K562 (cell line): ENCODE measurements at regions not wholly inside any gene's neighbourhood (a gene's known extent, or its start where the extent isn't known, plus 50 kb on each side); places are given as distances from the start of the nearest gene placed in this dataset.
A peak's percentile ranks its signal among the peaks of the same experiment; 100 is the strongest.

Source experiments
- C11orf30 ChIP-seq: fragments of 450-650 bp; IDR thresholded peaks from 2 replicates; pipeline ENCODE4 v1.6.1; 2016; ENCODE audit warnings: low read depth, mild to moderate bottlenecking
- FIP1L1 ChIP-seq: fragments of 200-400 bp; formaldehyde crosslinking; IDR thresholded peaks from 2 replicates; pipeline ENCODE4 v1.6.1; 2018; ENCODE audit warnings: mild to moderate bottlenecking, low read depth, low read length; ENCODE audit not compliant: poor library complexity, severe bottlenecking
- GMEB1 ChIP-seq: fragments of 250-450 bp; sonication (Bioruptor Pico); IDR thresholded peaks from 2 replicates; pipeline ENCODE4 v1.4.0; 2020; ENCODE audit warnings: mild to moderate bottlenecking
- MAFG ChIP-seq: fragments of 450-650 bp; conservative IDR thresholded peaks from 2 replicates; pipeline ENCODE4 v1.6.1; 2016; ENCODE audit warnings: missing genetic modification characterization, missing compliant biosample characterization
- MCM7 ChIP-seq, 2 experiments: fragments of 450-650 bp; IDR thresholded peaks; 2 replicates each; pipeline ENCODE4 v1.6.1; 2016 to 2018
- MEF2A ChIP-seq: IDR thresholded peaks from 2 replicates; pipeline ENCODE4 v1.6.1; 2011; ENCODE audit warnings: low read depth, mild to moderate bottlenecking, low read length, moderate library complexity; ENCODE audit not compliant: control insufficient read depth
- MIER1 ChIP-seq: fragments of 450-650 bp; IDR thresholded peaks from 2 replicates; pipeline ENCODE4 v1.6.1; 2016; ENCODE audit warnings: antibody characterized with exemption, mild to moderate bottlenecking, low read depth
- NFE2 ChIP-seq: IDR thresholded peaks from 2 replicates; pipeline ENCODE4 v1.6.1; 2014; ENCODE audit warnings: antibody characterized with exemption, low read depth
- NUFIP1 ChIP-seq: fragments of 450-650 bp; IDR thresholded peaks from 2 replicates; pipeline ENCODE4 v1.6.1; 2018; ENCODE audit not compliant: partially characterized antibody
- ZFX ChIP-seq: sonication (generic); formaldehyde crosslinking; IDR thresholded peaks from 2 replicates; pipeline ENCODE4 v1.8.0; 2022; ENCODE audit warnings: mild to moderate bottlenecking, missing genetic modification reagents, moderate library complexity
- ZNF277 ChIP-seq: fragments of 250-450 bp; sonication (Bioruptor Pico); IDR thresholded peaks from 2 replicates; pipeline ENCODE4 v1.8.0; 2022; ENCODE audit warnings: inconsistent platforms, mild to moderate bottlenecking, moderate library complexity, borderline replicate concordance

GRCh38 chr2:67522148-67522547 lies 125.0 kb downstream of the ETAA1 start (continued):
- TF ChIP-seq FIP1L1 (no peak), ZNF277 (no peak), MCM7 (IDR thresholded peaks at IDR 0.05) (no peak), ZFX (no peak), NFE2 (no peak), MIER1 (no peak), C11orf30 (peak; percentile 86), NUFIP1 (no peak), MEF2A (no peak), GMEB1 (CRISPR knock-in tag) (no peak), MAFG (tag) (peak; percentile 90)
- TF ChIP-seq, all 486 proteins: peak for 5
